NOMO-1 (cell line): ENCODE measurements at regions not wholly inside any gene's neighbourhood (a gene's known extent, or its start where the extent isn't known, plus 50 kb on each side); places are given as distances from the start of the nearest gene placed in this dataset.

Source experiments
- DNase-seq, 2 experiments: peaks; one replicate each; lab custom pipeline; 2025; ENCODE audit not compliant: unreplicated experiment in 2 of 2; lab: John Stamatoyannopoulos, UW

GRCh38 chr5:121292664-121293063 lies 559.0 kb upstream of the FTMT start:
- DNase-seq = peak; percentile 28 to 29

- peak; percentile 35 to 60 for DNase-seq
These were observed 555.3 kb upstream of the FTMT start for GRCh38 chr5:121296356-121296755.

GRCh38 chr5:121299153-121299552 lies 552.5 kb upstream of the FTMT start:
- DNase-seq = no peak

- no peak for DNase-seq
These were observed 546.8 kb upstream of the FTMT start for GRCh38 chr5:121304838-121305237.

- DNase-seq = no peak
These were observed 537.8 kb upstream of the FTMT start for GRCh38 chr5:121313886-121314285.

- DNase-seq = no peak
These were observed 535.9 kb upstream of the FTMT start for GRCh38 chr5:121315786-121316185.

- DNase-seq = no peak
These were observed 532.4 kb upstream of the FTMT start for GRCh38 chr5:121319292-121319691.

GRCh38 chr5:121325930-121326329 lies 525.8 kb upstream of the FTMT start:
- no peak for DNase-seq

GRCh38 chr5:121350181-121350930 lies 501.3 kb upstream of the FTMT start:
- DNase-seq = no peak

GRCh38 chr5:121366515-121366914 lies 485.2 kb upstream of the FTMT start:
- DNase-seq = no peak

GRCh38 chr5:121373371-121373770 lies 478.3 kb upstream of the FTMT start:
- DNase-seq = no peak

- no peak for DNase-seq
These were observed 474.2 kb upstream of the FTMT start for GRCh38 chr5:121377461-121377860.

GRCh38 chr5:121378046-121378445 lies 473.6 kb upstream of the FTMT start:
- no peak for DNase-seq

- no peak for DNase-seq
These were observed 472.9 kb upstream of the FTMT start for GRCh38 chr5:121378559-121379359.

GRCh38 chr5:121380066-121380465 lies 471.6 kb upstream of the FTMT start:
- DNase-seq = no peak

- DNase-seq = no peak
These were observed 467.3 kb upstream of the FTMT start for GRCh38 chr5:121384359-121384758.

- no peak for DNase-seq
These were observed 465.3 kb upstream of the FTMT start for GRCh38 chr5:121386334-121386733.

GRCh38 chr5:121396716-121397115 lies 455.0 kb upstream of the FTMT start:
- no peak for DNase-seq

- DNase-seq = no peak
These were observed 451.8 kb upstream of the FTMT start for GRCh38 chr5:121399879-121400278.

- DNase-seq = no peak
These were observed 442.9 kb upstream of the FTMT start for GRCh38 chr5:121408778-121409177.

- DNase-seq = no peak
These were observed 436.4 kb upstream of the FTMT start for GRCh38 chr5:121415270-121415669.

- DNase-seq = no peak
These were observed 430.0 kb upstream of the FTMT start for GRCh38 chr5:121421646-121422045.
